Adrenal gland (tissue), 9 donors: ENCODE measurements at regions not wholly inside any gene's neighbourhood (a gene's known extent, or its start where the extent isn't known, plus 50 kb on each side); places are given as distances from the start of the nearest gene placed in this dataset.

Experiments
- DNase-seq, 7 donors: peaks; one replicate each; pipeline ENCODE4 v3.0.0-alpha.2; 2019 to 2020
- H3K27ac ChIP-seq, 5 donors: fragments of 200-600 bp; sonication (generic) in 4 of 5; 1 replicate in 3 of 5; 2 replicates in 2 of 5; pipeline versions ENCODE4 v1.5.1 to v1.8.0; 2016 to 2020; ENCODE audit warnings: mild to moderate bottlenecking in 1 of 5
- H3K27me3 ChIP-seq: fragments of 200-600 bp; 2 replicates; pipeline ENCODE4 v1.8.0; 2021
- H3K36me3 ChIP-seq, 2 donors: fragments of 200-600 bp; replicated peaks in 1 of 2; 1 replicate in 1 of 2; 2 replicates in 1 of 2; pipeline versions ENCODE4 v1.5.1 to v1.8.0; 2018 to 2022
- H3K4me1 ChIP-seq, 2 donors: fragments of 200-600 bp; replicated peaks in 1 of 2; 1 replicate in 1 of 2; 2 replicates in 1 of 2; pipeline versions ENCODE4 v1.5.1 to v1.8.0; 2018 to 2021
- H3K4me3 ChIP-seq, 4 donors: fragments of 200-600 bp; sonication (generic) in 3 of 4; one replicate each; pipeline ENCODE4 v1.5.1; 2016 to 2018
- H3K9me3 ChIP-seq, 3 donors: fragments of 200-600 bp; sonication (generic) in 1 of 3; replicated peaks in 1 of 3; 1 replicate in 2 of 3; 2 replicates in 1 of 3; pipeline versions ENCODE4 v1.5.1 to v1.8.0; 2016 to 2021
- CTCF ChIP-seq, 6 experiments: fragments of 450-650 bp in 4 of 6; fragments of 200-600 bp in 2 of 6; sonication (generic) in 1 of 6; IDR thresholded peaks; 1 replicate in 5 of 6; 2 replicates in 1 of 6; pipeline versions ENCODE4 v1.5.1 to v1.8.0; 2016 to 2021; ENCODE audit warnings: antibody characterized with exemption in 6 of 6, mild to moderate bottlenecking in 2 of 6, moderate library complexity in 1 of 6
- POLR2A ChIP-seq, 2 donors: fragments of 450-650 bp; IDR thresholded peaks; one replicate each; pipeline ENCODE4 v1.6.1; 2017; ENCODE audit warnings: antibody characterized with exemption in 2 of 2, mild to moderate bottlenecking in 2 of 2, moderate library complexity in 1 of 2
- WGBS, 4 donors: extraction: QIAGEN DNeasy Blood & Tissue Kit in 2 of 4; methylation state at CpG; one replicate each; pipeline versions ENCODE4 v1.1.5 to v1.1.7; 2013 to 2017; 5-methylcytosine and 5-hydroxymethylcytosine counted together
- intact Hi-C, 2 donors: fragments of 100-400 bp; cut with DNase I; formaldehyde crosslinking; loops; one replicate each; pipeline versions ENCODE4 v1.14.1 to v1.15.0; 2022 to 2023
- donor health status: healthy with polysubstance abuse.
- donor health status: Bipolar disorder and iron deficiency.
- donor health status: DM: yes; HTN: yes; CAD: no.
- donor health status: DM: no; HTN: no; CAD: no.
- donor health status: DM: no; HTN: no; CAD: no.

- Histone ChIP-seq H3K27me3 (no peaks in the 10 kb centered on the region), H3K36me3 (no peaks in the 10 kb centered on the region), H3K4me1 (no peaks in the 10 kb centered on the region), H3K27ac (no peak overlapping the region), H3K4me3 (no peak overlapping the region), H3K9me3 (no peaks in the 10 kb centered on the region)
- 68 to 75% (median 70%) methylated on average over 2 of the region's 2 CpGs for WGBS, 4 donors
- intact Hi-C loops, result no loop called here
- no peak for TF ChIP-seq POLR2A (IDR thresholded peaks at IDR 0.05)
- TF ChIP-seq CTCF (IDR thresholded peaks at IDR 0.05), result no peak
- no peak for DNase-seq
Observed at GRCh38 chr5:62198421-62198820, 107.6 kb upstream of the KIF2A start.

GRCh38 chr5:62199792-62200716, 106.0 kb upstream of the KIF2A start:
- no peaks in the 10 kb centered on the region for H3K27me3 ChIP-seq
- no peaks in the 10 kb centered on the region for H3K9me3 ChIP-seq
- no peak overlapping the region for H3K4me3 ChIP-seq
- TF ChIP-seq CTCF (IDR thresholded peaks at IDR 0.05), result no peak
- no peak for TF ChIP-seq POLR2A (IDR thresholded peaks at IDR 0.05)
- no peak for DNase-seq
- no peaks in the 10 kb centered on the region for H3K4me1 ChIP-seq
- H3K36me3 ChIP-seq, result no peaks in the 10 kb centered on the region
- H3K27ac ChIP-seq, result no peak overlapping the region
- WGBS, 4 donors, result 49 to 61% (median 58%) methylated on average over 7 of the region's 7 CpGs
- intact Hi-C loops, result no loop called here

DNA sequence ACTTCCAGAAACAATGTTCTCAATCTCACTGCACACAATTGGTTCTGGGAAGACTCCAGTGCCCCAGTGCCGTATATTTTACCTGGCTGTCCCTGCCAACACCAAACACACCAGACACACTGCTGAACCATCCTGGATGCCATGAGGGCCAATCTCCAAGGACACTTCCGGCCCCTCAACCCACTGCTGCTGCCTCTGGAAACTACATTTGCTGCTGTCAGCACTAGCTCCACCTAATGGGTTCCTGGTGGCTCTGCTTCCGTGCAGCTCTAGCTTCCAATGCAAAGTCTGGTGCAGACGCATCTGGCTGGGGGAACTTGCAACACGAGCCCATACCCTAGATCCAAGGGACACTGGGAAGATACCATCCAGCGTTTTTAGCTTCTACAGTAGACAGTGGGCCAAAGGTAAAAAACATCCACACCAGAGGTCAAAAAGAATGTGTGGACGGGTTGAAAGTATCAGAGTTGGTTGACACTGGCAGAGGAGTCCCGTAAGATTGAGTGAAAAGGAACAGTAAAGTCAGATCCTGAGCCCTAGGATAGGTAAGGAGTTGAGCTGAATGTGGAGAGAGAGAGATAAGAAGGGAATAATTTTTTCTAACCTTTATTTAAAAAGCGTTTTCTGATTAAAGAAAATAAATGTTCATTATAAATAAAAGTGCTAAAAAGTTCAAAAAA, 99.7 kb upstream of the KIF2A start:
- Histone ChIP-seq H3K4me3 (no peak overlapping the region), H3K36me3 (no peaks in the 10 kb centered on the region), H3K27me3 (no peaks in the 10 kb centered on the region), H3K4me1 (no peaks in the 10 kb centered on the region), H3K9me3 (no peaks in the 10 kb centered on the region), H3K27ac (no peak overlapping the region)
- DNase-seq, result no peak
- 46 to 53% (median 49%) methylated on average over 8 to 9 of the region's 9 CpGs for WGBS, 4 donors
- intact Hi-C loops, result no loop called here
- TF ChIP-seq POLR2A (IDR thresholded peaks at IDR 0.05) (no peak), CTCF (IDR thresholded peaks at IDR 0.05) (no peak)

DNA sequence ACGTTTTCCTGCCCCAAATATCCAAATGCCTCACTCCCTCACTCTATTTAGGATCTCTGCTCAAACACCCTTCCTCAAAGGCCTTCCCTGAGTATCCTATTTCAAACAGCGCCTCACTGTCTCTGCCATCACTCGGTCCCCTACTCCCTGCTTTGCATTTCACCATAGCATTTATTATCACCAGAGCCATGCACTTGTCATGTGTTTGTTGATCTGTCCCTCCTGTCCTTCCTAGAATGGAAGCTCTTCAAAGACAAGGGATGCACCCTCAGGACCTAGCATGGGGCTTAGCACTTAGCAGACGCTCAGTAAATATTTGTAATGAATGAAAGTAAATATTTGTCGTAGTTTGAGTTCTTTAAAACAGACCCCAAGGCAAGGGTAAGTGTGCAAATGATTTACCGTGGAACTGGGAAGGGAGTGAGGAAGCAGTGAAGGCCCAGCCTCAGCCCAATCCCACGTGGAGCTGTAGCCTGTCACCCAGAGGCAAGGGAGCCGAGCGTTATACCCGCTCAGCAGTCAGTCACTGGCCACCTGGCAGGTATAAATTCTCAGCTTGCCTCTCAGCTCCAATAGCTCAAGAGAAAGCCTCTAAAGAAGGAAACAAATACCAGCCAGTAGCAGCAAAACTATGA, 97.7 kb upstream of the KIF2A start:
- no peak for TF ChIP-seq CTCF (IDR thresholded peaks at IDR 0.05)
- no peak for TF ChIP-seq POLR2A (IDR thresholded peaks at IDR 0.05)
- H3K4me3 ChIP-seq, result no peak overlapping the region
- H3K9me3 ChIP-seq, result no peaks in the 10 kb centered on the region
- no peak overlapping the region for H3K27ac ChIP-seq
- DNase-seq, result no peak
- intact Hi-C loops, result no loop called here
- H3K27me3 ChIP-seq, result no peaks in the 10 kb centered on the region
- 53 to 62% (median 54%) methylated on average over 10 of the region's 10 CpGs for WGBS, 4 donors
- H3K36me3 ChIP-seq, result no peaks in the 10 kb centered on the region
- H3K4me1 ChIP-seq, result no peaks in the 10 kb centered on the region
